Endothelial cell of umbilical vein (primary cell): ENCODE measurements at regions not wholly inside any gene's neighbourhood (a gene's known extent, or its start where the extent isn't known, plus 50 kb on each side); places are given as distances from the start of the nearest gene placed in this dataset.

Source experiments
- CTCF ChIP-seq, 2 donors: IDR thresholded peaks; 1 replicate in 1 of 2; 2 replicates in 1 of 2; pipeline ENCODE4 v1.5.1; 2011; ENCODE audit warnings: low read length in 2 of 2, mild to moderate bottlenecking in 2 of 2, moderate library complexity in 2 of 2, control low read depth in 1 of 2, inconsistent platforms in 1 of 2, low read depth in 1 of 2; ENCODE audit not compliant: insufficient read depth in 1 of 2; ENCODE audit errors: extremely low read depth in 1 of 2
- EZH2 ChIP-seq: IDR thresholded peaks from 2 replicates; pipeline ENCODE4 v1.6.1; 2012; ENCODE audit warnings: borderline replicate concordance, low read depth, mild to moderate bottlenecking, moderate library complexity, low read length, inconsistent platforms; ENCODE audit not compliant: severe bottlenecking
- JUN ChIP-seq: IDR thresholded peaks from 2 replicates; pipeline ENCODE4 v1.6.1; 2011; ENCODE audit warnings: borderline replicate concordance, low read depth; ENCODE audit not compliant: insufficient read length, insufficient read depth
- MAX ChIP-seq: IDR thresholded peaks from 2 replicates; pipeline ENCODE4 v1.6.1; 2011; ENCODE audit not compliant: insufficient read depth, insufficient read length
- POLR2A ChIP-seq: IDR thresholded peaks from 2 replicates; pipeline ENCODE4 v1.6.1; 2012; ENCODE audit warnings: low read depth, mild to moderate bottlenecking, control low read depth, low read length
- POLR2AphosphoS5 ChIP-seq: IDR thresholded peaks from 2 replicates; pipeline ENCODE4 v1.6.1; 2012; ENCODE audit warnings: low read depth, mild to moderate bottlenecking, control low read depth, low read length, moderate library complexity; ENCODE audit not compliant: insufficient read depth

- TF ChIP-seq EZH2 (no peak), POLR2A (no peak), POLR2AphosphoS5 (no peak), CTCF (IDR thresholded peaks at IDR 0.05; ENCODE audit: extremely low read depth in 1 of 2, insufficient read depth in 1 of 2, low read depth in 1 of 2, low read length in 2 of 2) (no peak), JUN (no peak), MAX (no peak)
Observed at GRCh38 chr19:31531326-31531725, 182.1 kb upstream of the TSHZ3 start.
